PC-9 (cell line): ENCODE measurements at regions not wholly inside any gene's neighbourhood (a gene's known extent, or its start where the extent isn't known, plus 50 kb on each side); places are given as distances from the start of the nearest gene placed in this dataset.

Experiments
- CTCF ChIP-seq: fragments of 200-600 bp; sonication (generic); conservative IDR thresholded peaks from 2 replicates; pipeline ENCODE4 v1.6.1; 2017; ENCODE audit warnings: mixed run types, antibody characterized with exemption, mild to moderate bottlenecking, moderate library complexity
- EZH2 ChIP-seq: fragments of 200-600 bp; sonication (generic); IDR thresholded peaks from 2 replicates; pipeline ENCODE4 v1.8.0; 2017; ENCODE audit warnings: antibody characterized with exemption, low read depth

- TF ChIP-seq CTCF, result no peak
- no peak for TF ChIP-seq EZH2
These were observed 430.3 kb downstream of the TFAP2A start for GRCh38 chr6:9984607-9985006.
